ENCODE measurements at regions not wholly inside any gene's neighbourhood (a gene's known extent, or its start where the extent isn't known, plus 50 kb on each side); places are given as distances from the start of the nearest gene placed in this dataset.
"Not testable (repeated sequence)": the region's sequence is repeated elsewhere in the genome, so short reads cannot be mapped to it uniquely, and the experiment has no call there.

- DNase-seq (ENCODE audit: low spot score): peak; percentile 22
Observed at GRCh38 chr10:128178302-128178958, 52.2 kb upstream of the MKI67 start.

- no peak for DNase-seq (ENCODE audit: low spot score)
Observed at GRCh38 chr10:128180843-128181242, 54.6 kb upstream of the MKI67 start.

GRCh38 chr10:128185627-128186026 lies 59.4 kb upstream of the MKI67 start:
- no peak for DNase-seq (ENCODE audit: low spot score)

GRCh38 chr10:128186959-128187787 lies 61.0 kb upstream of the MKI67 start:
- DNase-seq (ENCODE audit: low spot score): no peak

- no peak for DNase-seq (ENCODE audit: low spot score)
Observed at GRCh38 chr10:128187788-128188185, 61.6 kb upstream of the MKI67 start.

- DNase-seq (ENCODE audit: low spot score): no peak
Observed at GRCh38 chr10:128189176-128189575, 63.0 kb upstream of the MKI67 start.

GRCh38 chr10:128191847-128192246 lies 65.6 kb upstream of the MKI67 start:
- no peak for DNase-seq (ENCODE audit: low spot score)

- not testable (repeated sequence) for DNase-seq (ENCODE audit: low spot score)
Observed at GRCh38 chr10:128201826-128202225, 75.6 kb upstream of the MKI67 start.

- no peak for DNase-seq (ENCODE audit: low spot score)
Observed at GRCh38 chr10:128203028-128203427, 76.8 kb upstream of the MKI67 start.

GRCh38 chr10:128205591-128205990 lies 79.4 kb upstream of the MKI67 start:
- not testable (repeated sequence) for DNase-seq (ENCODE audit: low spot score)

GRCh38 chr10:128206676-128207075 lies 80.5 kb upstream of the MKI67 start:
- DNase-seq (ENCODE audit: low spot score): no peak

- no peak for DNase-seq (ENCODE audit: low spot score)
Observed at GRCh38 chr10:128209862-128210214, 83.6 kb upstream of the MKI67 start.

GRCh38 chr10:128210215-128211063 lies 84.2 kb upstream of the MKI67 start:
- peak; percentile 6 for DNase-seq (ENCODE audit: low spot score)

GRCh38 chr10:128211064-128211504 lies 84.9 kb upstream of the MKI67 start:
- no peak for DNase-seq (ENCODE audit: low spot score)

- DNase-seq (ENCODE audit: low spot score): peak; percentile 47
Observed at GRCh38 chr10:128211953-128212727, 85.9 kb upstream of the MKI67 start.

- no peak for DNase-seq (ENCODE audit: low spot score)
Observed at GRCh38 chr10:128213156-128213555, 86.9 kb upstream of the MKI67 start.

- DNase-seq (ENCODE audit: low spot score): no peak
Observed at GRCh38 chr10:128215733-128216132, 89.5 kb upstream of the MKI67 start.

GRCh38 chr10:128217136-128217535 lies 90.9 kb upstream of the MKI67 start:
- DNase-seq (ENCODE audit: low spot score): no peak

- no peak for DNase-seq (ENCODE audit: low spot score)
Observed at GRCh38 chr10:128218161-128218560, 91.9 kb upstream of the MKI67 start.

GRCh38 chr10:128219295-128219694 lies 93.1 kb upstream of the MKI67 start:
- DNase-seq (ENCODE audit: low spot score): no peak

GRCh38 chr10:128220021-128220420 lies 93.8 kb upstream of the MKI67 start:
- DNase-seq (ENCODE audit: low spot score): no peak

- no peak for DNase-seq (ENCODE audit: low spot score)
Observed at GRCh38 chr10:128221117-128221516, 94.9 kb upstream of the MKI67 start.

Data from cerebellar cortex (tissue), 1 donor.